GM19240 (cell line): ENCODE measurements at regions not wholly inside any gene's neighbourhood (a gene's known extent, or its start where the extent isn't known, plus 50 kb on each side); places are given as distances from the start of the nearest gene placed in this dataset.

Experiments used
- DNase-seq: peaks from one replicate; pipeline ENCODE4 v3.0.0; 2011; ENCODE audit warnings: low spot score; ENCODE audit not compliant: insufficient read length

DNA sequence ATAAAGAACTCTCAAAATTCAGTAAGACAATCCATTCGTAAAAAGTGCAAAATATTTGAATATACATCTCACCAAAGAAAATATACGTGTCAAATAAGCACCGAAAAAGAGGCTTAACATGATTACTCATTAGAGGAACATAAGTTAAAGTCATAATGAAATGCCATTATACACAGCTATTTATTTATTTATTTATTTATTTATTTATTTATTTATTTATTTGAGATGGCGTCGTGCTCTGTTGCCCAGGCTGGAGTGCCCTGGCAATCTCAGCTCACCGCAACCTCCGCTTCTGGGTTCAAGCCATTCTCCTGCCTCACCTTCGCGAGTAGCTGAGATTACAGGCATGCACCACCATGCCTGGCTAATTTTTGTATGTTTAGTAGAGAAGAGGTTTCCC is 203.6 kb upstream of the UBASH3B start:
- no peak for DNase-seq

DNA sequence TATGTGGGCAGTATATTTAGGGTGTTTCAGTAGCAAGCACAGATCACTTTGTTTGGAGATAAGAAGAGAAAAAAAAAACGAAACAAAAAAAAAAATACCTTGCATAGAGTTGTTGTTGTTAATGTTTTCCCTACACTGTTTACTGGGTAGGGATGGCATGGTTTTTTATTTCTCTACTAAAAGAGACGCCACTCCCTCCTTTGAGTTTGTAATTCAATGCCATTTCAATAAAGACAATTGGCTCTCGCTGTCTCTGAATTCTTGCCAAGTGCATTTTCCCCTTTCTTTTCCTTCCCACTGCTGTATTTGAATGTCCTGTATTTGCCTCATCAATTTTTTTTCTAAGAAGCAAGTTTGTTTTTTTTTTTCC is 213.9 kb upstream of the UBASH3B start:
- DNase-seq, result no peak

DNA sequence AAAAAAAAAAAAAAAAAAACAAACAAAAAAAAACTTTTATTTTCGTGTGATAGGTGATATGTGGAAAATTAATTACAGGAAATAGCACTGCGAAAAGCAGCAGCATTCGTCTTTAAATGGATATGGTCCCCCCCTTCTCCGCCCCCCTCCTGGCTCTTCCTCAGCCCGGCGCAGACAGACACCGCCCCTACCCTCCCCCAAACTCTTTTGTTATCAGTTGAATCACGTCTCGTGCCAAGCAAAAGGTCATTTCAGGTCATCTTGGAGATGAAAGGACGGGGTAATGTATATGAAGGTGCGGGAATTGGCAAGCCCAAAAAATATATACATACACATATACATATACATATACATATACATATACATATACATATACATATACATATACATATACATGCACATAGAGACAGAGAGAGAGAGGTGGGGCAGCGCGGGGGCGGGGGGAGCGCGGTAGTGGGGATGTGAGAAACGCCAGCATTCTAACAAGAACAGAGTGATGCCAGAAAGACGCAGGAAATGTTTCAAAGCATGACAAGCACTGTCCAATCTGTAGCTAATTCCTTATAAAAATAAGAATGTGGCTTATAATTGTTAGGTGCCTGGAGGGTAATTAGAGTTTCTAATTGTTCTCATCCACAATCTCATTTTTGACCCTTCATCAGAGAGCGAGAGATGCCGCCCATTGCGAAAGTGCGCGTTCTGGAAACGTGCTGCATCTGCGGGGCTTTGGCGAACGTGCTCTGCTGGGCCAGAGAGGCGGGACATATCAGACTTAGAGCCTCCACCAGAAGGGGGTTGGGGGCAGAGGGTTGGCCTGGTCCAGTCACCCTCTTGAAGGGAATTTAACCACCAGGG is 214.5 kb upstream of the UBASH3B start:
- no peak for DNase-seq

DNA sequence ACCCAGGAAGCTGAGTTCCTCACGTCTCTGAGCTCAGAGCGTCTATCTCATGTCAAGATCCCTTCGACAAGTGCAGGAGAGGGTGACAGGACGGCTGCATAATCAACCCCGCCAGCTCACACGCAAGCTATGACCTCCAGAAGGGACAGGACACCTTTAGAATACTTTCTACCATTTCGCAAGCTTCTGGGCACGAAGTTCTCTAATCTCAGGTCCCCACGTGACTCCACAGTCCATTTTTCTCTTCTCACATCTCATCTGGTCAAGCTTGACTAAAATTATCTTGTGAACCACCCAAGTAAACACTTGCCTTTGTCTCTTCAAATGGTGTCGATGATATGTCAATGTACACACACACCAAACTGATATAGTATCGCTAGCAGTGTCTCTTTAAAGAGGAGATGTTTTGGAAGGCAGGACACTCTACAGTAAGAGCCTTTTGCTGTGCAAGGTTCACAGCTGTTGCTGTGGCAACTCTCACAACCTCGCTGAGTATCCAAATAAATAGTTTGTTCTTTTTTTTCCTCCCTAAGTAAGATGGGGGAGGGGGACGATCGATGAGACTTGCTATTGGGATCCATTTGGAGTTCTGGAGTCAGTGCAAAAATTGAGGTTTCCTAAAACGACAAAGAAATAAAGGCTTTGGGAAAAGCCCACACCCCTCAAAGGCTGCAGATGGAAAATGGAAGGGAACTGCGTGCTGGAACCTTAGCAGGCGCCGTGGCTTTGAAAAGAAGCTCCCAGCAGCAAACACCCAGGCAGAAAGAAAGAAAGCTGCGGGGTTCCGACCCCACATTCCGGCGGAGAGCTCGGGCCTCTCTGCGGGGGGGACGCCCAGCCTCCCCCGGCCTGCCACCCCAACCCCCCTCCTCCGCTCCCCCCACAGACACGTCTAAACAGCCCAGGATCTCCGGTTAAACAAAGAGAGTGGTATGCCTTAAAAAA is 215.4 kb upstream of the UBASH3B start:
- no peak for DNase-seq

DNA sequence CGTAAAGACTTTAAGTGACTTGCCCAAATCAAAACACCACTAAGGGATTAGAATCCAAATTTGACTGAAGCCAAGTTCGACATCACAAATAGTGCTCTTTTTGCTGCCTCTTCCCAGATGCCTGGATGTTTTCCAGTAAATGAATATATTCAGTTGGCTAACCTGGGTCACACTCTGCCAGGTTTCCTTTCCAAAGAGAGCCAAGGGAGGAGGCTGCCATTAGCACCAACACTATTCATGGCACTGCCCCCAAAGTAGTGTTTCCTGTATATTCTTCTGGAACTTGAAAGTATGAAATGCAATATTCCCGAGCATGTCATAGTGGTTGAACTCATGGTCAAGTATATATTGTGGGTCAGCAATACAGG is 219.3 kb upstream of the UBASH3B start:
- no peak for DNase-seq

DNA sequence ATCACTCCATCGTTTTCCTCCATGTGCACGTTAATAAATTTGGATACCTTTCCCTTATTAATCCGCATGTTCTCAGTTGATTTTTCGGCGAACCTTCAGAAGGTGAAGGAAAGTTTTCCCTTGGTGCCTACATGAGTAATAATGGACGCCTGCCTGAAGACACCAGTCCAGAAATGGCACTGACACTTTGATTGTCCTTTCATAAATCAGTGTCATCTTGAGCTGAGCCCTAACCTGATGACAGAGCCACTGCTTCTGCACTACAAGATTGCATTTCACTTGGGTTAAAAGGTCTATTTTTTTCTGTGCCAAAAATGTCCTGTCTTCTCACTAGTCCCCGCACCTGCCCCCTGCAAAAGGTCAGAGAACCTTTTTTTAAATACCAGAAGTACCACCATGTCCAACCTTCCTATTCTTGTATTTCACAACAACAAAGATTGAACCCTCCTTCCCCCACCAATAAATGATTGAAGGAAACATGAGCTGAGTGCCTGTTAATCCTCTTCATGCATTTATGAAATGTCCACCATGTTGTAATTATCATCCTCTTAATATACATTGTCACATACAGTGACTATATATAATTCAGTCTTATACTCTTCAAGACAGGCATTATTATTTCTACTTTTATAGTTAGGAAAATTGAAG is 219.9 kb upstream of the UBASH3B start:
- no peak for DNase-seq

DNA sequence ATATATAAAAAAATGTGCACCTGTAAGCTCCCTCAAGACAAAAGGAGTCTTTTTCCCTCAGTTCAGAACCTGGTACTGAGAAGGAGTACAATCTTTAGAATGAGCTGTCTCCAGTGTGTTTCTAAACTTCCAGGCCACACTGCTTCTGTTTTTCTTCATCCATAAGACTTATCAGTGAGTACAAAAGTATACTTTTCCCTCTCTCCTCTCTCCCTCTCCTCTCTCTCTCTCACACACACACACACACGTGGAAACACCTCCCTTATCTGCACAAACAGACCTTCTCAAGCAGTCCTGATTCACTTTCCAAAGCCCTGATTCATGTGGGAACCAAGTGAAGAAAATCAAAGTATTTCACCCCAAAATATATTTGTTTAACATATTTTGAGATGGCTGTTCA is 220.7 kb upstream of the UBASH3B start:
- DNase-seq, result no peak

DNA sequence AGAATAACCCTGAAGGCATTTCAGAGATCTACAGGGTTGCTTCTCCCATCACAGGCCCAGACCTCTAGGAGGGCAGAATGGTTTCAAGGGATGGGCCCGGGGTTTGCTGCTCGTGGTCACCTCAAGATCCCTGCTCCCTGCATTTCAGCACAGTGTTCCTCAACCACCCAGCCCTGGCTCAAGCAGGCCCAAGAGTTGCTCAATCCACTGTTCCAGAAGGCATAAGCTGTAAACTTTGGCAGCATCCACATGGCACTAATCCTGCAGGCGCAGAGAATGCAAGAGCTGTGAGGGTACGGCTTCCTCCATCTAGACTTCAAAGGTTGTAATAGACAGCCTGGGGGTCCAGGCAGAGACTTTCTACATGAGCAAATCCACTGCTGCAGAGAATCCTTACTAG is 225.0 kb upstream of the UBASH3B start:
- DNase-seq, result no peak

DNA sequence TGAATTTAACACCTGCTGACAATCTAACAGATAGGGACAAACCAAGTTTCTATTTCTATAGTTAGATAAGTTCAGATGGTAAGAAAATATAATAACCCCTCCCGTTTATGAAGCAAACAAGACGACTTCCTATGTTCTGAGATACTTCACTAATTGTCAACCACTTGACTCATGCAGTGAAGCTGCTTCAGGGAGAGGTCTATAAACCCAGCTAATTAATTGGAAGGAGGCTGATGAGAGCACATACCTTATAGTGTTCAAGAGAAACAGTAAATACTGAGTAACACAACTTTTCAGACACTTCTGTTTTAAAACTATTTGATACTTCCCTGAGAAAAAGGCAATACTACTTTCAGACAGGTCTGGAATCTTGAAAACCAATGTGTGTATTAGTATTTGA is 229.4 kb upstream of the UBASH3B start:
- no peak for DNase-seq

DNA sequence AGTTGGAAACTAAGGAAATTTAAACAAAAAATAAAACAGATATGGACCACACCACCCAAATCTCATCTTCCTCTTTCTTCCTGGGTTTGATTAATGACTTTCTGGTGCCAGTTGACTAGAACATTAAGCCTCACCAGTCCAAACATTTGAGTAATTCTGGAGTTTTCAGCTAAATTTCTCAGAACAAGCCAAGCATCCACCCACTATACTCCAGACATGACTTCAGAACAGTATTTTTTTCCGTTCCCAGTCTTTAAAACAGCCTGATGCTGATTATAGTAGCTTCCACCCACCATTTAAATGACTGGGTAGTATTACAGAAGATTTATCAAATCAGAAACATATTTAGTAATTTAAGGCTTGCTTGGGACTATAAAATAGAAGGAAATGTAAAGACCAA is 230.9 kb upstream of the UBASH3B start:
- no peak for DNase-seq

DNA sequence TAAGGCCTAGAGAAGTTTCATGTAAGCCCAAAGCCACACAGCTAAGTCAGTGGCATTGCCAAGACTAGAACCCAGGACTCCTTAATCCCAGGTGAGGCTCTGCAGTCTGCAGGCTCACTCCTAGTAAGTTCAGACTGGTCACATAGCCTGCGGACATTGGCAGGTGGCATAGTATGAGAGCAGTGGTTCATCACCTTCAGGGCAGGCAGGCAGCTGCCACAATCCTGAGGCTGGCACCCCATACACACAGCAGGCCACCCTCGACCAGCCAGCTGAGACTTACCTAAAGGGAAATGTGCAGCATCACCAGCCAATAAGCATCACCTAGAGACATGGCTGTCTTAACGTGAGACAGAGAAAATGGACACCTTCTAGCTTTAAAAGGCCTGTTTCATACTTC is 231.6 kb upstream of the UBASH3B start:
- DNase-seq, result no peak

DNA sequence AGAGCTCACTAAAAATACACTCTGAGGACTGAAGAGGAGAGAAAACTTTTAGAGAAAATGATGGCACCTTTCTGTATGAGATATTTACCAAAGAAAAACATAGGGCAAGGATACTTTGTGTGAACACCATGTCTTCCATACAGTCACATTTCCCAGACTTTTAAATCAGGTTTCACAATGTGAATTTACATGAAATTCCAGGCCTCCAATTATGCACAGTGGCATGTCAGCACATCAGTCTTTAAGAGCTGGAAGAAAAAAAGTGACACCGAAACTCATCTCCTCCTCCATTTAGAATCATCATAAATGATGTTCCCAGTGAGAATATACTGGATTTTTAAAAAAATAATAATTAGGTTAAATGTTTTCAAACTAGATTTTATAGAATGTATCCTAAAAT is 232.2 kb upstream of the UBASH3B start:
- no peak for DNase-seq

DNA sequence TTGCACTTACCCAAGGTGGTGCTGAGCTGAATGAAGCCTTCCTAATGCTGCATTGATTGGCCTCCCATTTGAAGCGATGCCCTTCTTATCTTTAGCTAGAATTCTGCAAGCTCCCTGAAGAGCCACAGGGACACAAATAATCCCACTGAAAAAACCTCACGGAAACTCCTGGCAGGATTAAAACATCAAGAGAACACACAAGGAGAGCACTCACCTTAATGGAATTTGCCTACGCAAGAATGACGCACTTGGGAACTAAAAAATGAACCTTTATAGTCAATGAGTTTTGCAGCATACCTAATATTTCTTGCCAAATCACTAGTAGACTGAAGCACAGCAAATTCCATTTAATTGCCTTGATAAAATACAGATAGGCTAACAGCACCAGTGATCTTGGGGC is 232.8 kb upstream of the UBASH3B start:
- DNase-seq, result no peak

DNA sequence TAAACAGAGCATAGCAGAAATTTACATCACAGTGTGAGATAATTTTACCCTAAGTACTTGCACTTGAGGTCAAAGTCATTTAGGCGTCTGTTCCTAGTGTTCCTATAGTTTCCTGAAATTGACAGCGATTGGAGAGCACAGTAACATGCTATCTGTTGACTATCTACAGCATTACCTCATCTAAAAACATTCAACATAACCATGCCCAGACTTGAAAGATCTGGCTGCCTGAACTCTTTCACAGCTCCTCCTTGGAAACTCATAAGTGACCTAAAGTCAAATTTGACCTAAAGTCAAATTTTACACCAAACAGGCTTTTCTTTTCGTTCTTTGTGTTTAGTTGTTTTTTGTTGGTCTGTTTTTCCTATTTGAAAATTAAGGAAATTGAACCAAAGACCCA is 233.8 kb upstream of the UBASH3B start:
- DNase-seq, result no peak

DNA sequence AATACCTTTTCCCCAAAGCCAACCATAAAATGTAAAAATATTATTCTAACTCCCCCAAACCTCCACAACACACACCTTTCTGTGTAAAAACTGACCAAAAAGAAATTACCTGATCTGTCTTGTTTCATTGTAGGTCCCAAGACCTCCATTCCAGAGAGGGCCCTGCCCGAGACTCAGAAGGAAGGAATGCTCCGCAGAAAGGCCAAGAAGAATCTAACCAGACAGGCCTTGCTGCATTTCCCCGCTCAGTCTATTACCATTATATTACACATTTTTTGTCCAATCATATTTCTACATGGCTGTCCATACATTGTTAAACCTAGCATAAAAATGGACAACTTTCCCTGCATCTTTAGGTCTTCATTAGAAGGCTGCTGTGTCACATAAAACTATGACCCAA is 237.5 kb upstream of the UBASH3B start:
- DNase-seq, result no peak

DNA sequence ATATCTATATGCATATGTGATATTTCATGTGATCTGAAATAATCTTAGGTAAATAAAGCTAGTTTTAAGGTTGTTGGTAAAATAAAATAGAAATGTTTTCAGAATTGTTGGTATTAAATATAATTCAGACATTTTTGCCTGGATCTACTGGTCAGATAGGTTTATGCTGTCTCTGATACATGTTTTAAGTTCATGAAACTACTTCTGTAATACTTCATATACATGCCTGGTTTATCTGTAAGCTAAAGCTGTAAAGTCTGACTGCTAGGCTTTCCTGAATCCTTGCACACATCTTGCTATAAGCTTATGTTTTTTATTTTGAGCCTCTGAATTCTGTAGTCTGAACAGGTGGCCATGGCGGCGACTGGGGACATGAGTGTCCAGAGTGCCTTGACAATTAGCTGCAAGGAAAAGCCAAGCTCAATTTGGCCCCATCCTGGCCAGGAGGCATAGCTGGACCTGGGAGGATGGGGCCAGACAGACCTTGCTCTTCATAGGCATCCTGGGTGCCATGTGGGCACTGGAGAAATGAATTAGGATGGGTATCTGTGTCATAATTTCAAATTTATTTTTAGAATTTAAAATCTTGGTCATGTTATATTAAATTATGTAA is 241.0 kb upstream of the UBASH3B start:
- no peak for DNase-seq

DNA sequence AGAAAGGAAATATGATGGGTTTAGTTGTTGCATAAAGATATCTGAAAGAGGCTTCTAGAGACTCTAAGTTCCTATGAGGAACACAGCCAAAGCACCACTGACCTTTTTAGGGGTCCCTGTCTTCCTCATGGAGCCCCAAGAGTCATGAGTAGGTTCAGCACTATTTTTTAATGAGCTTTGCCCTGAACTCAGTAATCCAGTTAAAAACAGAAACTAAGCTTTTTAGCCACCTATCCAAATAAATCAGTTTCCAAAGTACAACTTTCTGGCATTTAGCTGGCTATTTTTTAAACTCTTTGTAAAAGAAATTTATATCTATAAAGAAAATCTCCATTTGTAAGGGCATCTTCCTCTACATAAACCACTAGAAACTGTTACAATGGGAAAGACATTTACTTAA is 241.8 kb upstream of the UBASH3B start:
- no peak for DNase-seq

DNA sequence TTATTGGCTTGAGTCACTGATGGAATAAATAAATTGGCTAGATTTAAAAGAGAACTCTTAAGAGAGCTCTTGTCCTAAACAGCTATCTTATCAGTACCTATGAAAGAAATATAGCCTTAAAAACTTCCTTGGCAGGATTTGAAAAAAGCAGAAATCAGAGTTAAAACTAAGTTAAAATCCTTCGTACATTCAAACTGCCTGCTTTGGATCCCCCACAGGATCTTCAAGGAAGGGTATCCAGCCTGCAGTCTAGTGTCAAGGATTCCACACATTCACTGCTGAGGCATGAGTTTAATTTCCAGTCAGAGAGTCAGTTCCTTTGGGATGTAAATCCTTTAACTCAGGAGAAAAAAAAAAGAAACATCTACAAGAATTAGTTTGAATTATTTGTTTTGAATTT is 242.9 kb upstream of the UBASH3B start:
- no peak for DNase-seq

DNA sequence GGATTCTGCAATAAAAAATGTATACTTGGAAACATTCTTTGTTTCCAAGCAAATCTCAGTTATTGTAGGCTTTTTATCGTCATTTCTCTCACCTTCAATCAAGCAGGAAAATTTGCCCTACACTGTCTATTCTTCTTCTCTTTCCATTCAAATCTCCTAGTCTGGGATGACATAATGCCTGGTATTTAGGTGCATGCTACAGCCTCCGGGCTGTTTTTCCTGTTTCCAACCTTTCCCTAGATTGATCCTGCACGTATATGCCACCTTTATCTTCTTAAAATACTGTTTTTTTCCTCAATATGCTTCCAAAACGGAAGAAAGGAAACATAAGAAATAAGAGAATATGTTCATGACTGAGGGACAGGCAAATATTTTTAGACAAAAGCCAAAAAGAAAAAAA is 249.1 kb upstream of the UBASH3B start:
- DNase-seq, result no peak

DNA sequence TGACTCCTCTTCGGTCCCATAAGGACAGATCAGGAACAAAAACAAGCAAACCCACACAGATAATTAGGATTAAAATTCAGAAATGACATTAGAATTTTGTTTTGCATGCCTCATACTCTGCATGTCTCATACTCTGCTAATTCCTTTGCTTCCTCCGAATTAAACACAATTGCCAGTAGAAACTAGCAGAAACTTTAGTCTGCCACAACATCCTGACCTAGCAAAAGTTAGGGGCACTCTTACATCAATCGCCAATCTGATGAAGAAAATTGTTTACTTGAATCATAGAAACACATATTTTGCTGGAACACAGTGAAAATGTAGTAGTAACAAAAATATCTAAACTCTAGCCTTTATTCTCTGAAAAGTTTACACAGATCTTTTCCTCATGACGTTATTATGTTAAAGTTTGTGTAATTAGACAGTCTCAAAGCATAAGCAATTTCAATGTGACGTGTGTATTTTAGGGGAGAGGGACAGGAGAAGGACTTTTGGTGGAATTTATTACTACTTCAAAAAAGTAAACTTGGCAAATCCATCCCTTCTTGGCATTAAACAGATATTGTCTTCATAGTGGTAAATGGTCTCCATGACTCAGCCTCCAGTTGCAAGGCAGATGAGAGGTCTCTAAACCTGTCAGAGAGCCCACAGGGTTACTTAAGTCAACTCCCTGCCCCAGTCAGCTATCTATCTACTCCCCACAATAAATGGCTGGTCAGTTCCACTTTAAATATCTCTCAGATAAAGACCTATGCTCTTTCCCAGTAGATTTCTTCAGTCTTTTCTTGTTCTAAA is 249.8 kb upstream of the UBASH3B start:
- DNase-seq, result no peak

DNA sequence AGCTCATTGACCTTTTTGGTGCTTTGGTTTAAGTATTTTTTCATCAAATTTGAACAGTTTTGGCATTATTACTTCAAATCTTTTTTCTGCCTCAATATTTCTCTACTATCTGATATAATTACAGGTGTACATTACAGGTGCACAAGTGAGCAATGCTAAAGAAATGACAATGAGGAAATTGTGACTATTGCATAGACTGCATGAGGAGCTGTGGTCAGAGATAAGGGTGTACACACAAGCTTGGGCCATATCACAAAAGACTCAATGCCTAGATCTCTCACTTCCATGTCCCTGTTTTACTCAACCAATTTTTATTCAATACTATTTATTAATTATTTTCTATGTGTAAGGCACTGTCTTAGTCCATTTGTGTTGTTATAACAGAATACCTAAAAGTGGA is 251.0 kb upstream of the UBASH3B start:
- no peak for DNase-seq
